GM21529 (cell line): ENCODE measurements at regions not wholly inside any gene's neighbourhood (a gene's known extent, or its start where the extent isn't known, plus 50 kb on each side); places are given as distances from the start of the nearest gene placed in this dataset.
"Not testable (repeated sequence)": the region's sequence is repeated elsewhere in the genome, so short reads cannot be mapped to it uniquely, and the experiment has no call there.

Experiments
- ATAC-seq: cut with Tn5 transposase; IDR thresholded peaks from one replicate; pipeline ENCODE4 v1.9.1; 2021; ENCODE audit not compliant: unreplicated experiment

DNA sequence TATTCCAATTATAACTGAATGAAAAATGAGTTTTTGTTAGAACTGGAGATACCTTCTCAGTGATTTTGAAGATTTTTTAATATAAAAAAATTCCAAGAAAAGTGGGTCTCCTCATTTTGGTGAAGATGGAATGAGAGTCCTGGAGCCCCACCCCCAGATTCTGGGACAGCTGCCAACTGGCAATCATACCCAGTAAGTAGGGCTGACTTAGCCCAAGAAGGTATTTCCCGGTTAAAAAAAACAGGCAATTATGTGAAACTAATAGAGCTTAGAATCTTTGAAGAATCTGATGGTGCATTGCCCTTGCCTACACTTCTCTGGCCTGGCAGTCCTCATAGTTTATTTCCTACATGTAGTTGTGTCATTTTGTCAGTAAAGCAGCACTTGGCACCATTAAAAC is 52.8 kb upstream of the VWDE start:
- ATAC-seq = no peak

DNA sequence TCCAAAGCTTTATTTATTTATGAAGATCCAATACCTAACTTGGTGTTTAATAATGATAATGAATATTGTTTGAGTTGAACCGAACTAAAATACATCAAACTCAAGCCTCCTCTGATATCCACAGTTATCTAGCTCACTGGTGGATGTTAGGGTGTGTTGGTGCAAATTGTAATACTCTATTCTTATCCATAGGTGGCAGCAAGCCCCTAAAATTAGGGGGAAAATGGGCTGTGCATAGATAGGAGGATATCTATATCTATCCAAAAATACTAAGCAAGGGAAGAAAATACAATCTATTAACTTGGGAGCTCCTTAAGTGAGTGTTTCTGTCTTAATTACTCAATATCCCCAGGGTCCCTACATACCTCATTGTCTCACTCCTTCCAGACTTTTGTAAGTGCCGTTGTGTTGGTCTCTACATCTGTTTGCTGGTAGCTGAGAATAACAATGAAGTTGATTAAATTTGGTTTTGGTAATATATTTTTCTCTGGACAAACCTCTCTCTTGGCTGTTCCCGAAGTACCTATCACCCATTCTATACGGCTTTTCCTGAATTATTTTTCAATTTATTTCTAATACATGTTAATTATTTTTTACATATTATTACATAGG is 55.0 kb upstream of the VWDE start:
- ATAC-seq = peak; percentile 98

- ATAC-seq = no peak
These were observed 64.2 kb upstream of the VWDE start for GRCh38 chr7:12467837-12468236.

- ATAC-seq = no peak
These were observed 65.9 kb upstream of the VWDE start for GRCh38 chr7:12469568-12469967.

GRCh38 chr7:12470930-12471329 is 67.3 kb upstream of the VWDE start:
- no peak for ATAC-seq

DNA sequence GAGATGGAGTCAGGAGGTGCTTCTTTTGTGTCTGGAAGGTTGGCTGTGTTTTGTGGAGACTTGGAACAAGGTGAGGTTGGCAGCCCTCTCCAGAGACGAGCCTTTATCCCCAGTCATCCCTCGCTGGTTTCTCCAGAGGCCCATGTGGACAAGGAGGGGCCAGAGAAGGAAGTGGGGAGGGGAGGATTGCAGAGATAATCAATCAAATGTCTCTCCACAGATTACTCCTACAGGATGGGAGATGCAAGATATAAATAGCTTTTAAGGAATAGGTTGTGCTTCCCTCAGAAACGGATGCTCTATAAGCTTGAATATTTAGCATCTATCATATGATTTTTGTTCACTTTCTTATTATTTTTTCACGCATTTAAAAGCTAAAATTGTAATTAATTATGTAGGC is 70.4 kb upstream of the VWDE start:
- ATAC-seq = no peak

GRCh38 chr7:12475362-12476063 is 71.8 kb upstream of the VWDE start:
- no peak for ATAC-seq

DNA sequence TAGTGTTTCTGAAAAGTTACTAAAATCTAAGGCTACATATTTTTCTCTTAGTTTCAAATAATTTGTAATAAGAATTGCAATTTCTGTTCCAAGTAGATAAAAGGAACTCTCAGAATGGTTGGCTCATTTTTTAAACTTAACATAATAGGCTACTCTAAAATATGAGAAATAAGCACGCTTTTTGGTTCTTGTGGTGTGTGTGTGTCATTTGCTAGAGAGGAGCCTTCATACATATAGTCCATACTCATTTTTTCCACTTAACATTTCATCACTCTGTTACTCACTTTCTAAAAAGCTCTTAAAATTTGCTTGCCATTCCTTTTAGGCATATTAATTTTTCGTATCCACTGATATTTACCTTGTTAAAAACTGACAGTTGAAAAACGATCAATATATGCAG is 74.0 kb upstream of the VWDE start:
- ATAC-seq = no peak

DNA sequence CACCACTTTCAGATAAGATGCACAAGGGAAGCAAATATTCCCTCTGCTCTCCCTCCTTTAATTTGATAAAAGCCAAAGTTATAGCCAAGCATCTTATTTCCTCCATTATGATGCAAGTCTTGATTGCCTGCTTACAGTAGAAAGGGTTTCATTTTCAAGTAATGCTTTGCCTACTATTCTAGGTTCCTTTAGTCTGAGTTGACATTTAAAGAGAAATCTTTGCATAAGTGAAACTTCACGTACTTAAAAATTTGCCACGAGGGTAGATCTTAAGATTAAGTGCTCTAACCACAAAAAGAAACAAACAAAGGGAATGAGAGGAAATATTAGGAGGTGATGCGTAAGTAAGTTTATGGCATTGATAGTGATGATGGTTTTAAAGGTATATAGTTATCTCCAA is 78.1 kb upstream of the VWDE start:
- peak; percentile 95 for ATAC-seq

- no peak for ATAC-seq
These were observed 82.2 kb upstream of the VWDE start for GRCh38 chr7:12485845-12486244.

- no peak for ATAC-seq
These were observed 82.2 kb upstream of the SCIN start for GRCh38 chr7:12488341-12488740.

GRCh38 chr7:12490107-12490688 is 80.3 kb upstream of the SCIN start:
- peak; percentile 70 for ATAC-seq

DNA sequence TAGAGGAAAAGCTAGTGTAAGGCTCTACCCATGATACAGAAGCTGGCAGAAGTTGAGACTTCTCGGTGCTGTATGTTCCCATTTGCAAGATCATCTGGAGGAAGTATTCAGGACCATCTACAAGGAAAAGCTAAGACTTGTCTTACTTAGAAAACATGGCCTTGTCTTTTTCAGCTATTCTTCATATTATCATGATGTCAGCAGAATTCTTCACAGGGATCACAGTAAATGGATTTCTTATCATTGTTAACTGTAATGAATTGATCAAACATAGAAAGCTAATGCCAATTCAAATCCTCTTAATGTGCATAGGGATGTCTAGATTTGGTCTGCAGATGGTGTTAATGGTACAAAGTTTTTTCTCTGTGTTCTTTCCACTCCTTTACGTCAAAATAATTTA is 79.6 kb upstream of the SCIN start:
- no peak for ATAC-seq

DNA sequence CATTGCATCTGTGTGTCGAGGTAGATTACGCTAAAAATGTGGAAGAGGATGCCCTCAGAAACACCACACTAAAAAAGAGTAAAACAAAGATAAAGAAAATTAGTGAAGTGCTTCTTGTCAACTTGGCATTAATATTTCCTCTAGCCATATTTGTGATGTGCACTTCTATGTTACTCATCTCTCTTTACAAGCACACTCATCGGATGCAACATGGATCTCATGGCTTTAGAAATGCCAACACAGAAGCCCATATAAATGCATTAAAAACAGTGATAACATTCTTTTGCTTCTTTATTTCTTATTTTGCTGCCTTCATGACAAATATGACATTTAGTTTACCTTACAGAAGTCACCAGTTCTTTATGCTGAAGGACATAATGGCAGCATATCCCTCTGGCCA is 79.0 kb upstream of the SCIN start:
- ATAC-seq = no peak

DNA sequence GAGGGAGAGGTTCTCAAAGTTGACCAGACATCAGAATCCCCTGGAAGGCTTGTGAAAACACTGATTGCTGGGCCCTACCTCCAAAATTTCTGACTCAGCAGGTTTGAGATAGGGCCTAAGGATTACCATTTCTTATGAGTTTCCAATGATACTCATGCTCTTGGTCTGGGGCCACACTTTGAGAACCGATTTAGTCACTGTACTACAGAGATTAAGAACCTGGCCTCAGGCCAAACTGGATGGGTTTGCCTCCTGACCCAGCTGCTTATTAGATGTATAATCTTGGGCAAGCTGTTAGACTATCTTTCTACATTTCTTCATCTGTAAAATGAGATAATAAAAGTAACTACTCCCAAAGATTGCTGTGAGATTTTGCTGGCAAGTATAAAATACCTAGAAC is 77.1 kb upstream of the SCIN start:
- no peak for ATAC-seq

GRCh38 chr7:12493863-12494686 is 76.4 kb upstream of the SCIN start:
- ATAC-seq = no peak

- ATAC-seq = no peak
These were observed 75.9 kb upstream of the SCIN start for GRCh38 chr7:12494687-12495024.

DNA sequence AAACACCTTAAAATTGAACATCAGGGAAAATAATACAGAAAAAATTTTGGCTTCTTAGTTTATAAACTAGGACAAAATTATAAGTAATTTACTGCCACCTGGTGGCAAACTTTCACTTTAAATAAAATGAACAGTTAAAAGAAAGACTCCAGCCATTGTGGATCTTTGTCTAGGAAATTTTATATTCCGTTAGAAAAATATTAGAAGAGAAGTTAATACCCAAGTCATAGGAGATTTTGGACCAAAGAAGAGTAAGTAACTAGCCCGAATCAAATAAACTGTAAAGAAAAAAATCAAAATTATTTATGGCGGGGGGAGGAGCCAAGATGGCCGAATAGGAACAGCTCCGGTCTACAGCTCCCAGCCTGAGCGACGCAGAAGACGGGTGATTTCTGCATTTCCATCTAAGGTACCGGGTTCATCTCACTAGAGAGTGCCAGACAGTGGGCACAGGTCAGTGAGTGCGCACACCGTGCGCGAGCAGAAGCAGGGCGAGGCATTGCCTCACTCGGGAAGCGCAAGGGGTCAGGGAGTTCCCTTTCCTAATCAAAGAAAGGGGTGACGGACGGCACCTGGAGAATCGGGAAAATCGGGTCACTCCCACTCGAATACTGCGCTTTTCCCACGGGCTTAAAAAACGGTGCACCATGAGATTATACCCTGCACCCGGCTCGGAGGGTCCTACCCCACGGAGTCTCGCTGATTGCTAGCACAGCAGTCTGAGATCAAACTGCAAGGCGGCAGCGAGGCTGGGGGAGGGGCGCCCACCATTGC is 73.4 kb upstream of the SCIN start:
- ATAC-seq = not testable (repeated sequence)

- no peak for ATAC-seq
These were observed 66.4 kb upstream of the SCIN start for GRCh38 chr7:12504149-12504548.

- ATAC-seq = no peak
These were observed 62.5 kb upstream of the SCIN start for GRCh38 chr7:12508005-12508404.

GRCh38 chr7:12508554-12508953 is 62.0 kb upstream of the SCIN start:
- no peak for ATAC-seq
